ENCODE measurements at regions not wholly inside any gene's neighbourhood (a gene's known extent, or its start where the extent isn't known, plus 50 kb on each side); places are given as distances from the start of the nearest gene placed in this dataset.

DNA sequence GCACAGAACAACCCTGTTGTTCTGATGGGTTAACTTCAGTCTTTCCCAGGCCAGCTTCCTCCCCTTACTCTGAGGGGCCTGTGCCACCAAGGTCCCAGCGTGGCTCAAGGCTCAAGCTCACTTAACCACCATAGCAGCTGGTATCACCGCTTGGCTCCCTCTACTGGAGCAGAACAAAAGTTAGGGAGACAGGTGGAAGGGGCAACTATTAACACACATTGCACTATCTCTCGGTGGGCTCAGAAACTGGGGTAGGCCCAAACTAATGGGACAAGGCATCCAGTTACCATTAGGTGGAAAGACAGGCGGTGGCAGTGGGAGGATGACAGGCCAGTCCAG is 88.7 kb upstream of the ATL2 start (continued):
- TF ChIP-seq, protein P1, sequence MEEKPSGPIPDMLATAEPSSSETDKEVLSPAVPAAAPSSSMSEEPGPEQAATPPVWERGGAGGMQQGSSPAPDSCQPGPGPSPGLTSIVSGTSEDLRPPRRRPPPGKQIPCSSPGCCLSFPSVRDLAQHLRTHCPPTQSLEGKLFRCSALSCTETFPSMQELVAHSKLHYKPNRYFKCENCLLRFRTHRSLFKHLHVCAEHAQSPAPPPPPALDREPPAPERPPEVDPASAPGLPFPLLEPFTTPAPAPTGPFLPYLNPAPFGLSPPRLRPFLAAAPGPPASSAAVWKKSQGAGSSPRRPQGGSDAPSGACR (CRISPR knock-in tag; IDR thresholded peaks at IDR 0.05), result no peak
- no peak for TF ChIP-seq NBN (conservative IDR thresholded peaks at IDR 0.05)
- TF ChIP-seq REPIN1 (CRISPR knock-in tag; IDR thresholded peaks at IDR 0.05; ENCODE audit: borderline replicate concordance, low read depth), result no peak; the same call in 1 of the 2 replicates
- TF ChIP-seq, protein P2, sequence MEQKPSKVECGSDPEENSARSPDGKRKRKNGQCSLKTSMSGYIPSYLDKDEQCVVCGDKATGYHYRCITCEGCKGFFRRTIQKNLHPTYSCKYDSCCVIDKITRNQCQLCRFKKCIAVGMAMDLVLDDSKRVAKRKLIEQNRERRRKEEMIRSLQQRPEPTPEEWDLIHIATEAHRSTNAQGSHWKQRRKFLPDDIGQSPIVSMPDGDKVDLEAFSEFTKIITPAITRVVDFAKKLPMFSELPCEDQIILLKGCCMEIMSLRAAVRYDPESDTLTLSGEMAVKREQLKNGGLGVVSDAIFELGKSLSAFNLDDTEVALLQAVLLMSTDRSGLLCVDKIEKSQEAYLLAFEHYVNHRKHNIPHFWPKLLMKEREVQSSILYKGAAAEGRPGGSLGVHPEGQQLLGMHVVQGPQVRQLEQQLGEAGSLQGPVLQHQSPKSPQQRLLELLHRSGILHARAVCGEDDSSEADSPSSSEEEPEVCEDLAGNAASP (CRISPR knock-in tag; IDR thresholded peaks at IDR 0.05; ENCODE audit: borderline replicate concordance), result peak; percentile 58; the same call in 1 of the 2 replicates
- no peak for TF ChIP-seq FOXO4 (CRISPR knock-in tag; conservative IDR thresholded peaks at IDR 0.05)
- TF ChIP-seq ZNF496 (CRISPR knock-in tag; IDR thresholded peaks at IDR 0.05; ENCODE audit: insufficient replicate concordance), result no peak
- TF ChIP-seq MYNN (CRISPR knock-in tag; IDR thresholded peaks at IDR 0.05; ENCODE audit: low read depth), result no peak
- TF ChIP-seq, protein P3, sequence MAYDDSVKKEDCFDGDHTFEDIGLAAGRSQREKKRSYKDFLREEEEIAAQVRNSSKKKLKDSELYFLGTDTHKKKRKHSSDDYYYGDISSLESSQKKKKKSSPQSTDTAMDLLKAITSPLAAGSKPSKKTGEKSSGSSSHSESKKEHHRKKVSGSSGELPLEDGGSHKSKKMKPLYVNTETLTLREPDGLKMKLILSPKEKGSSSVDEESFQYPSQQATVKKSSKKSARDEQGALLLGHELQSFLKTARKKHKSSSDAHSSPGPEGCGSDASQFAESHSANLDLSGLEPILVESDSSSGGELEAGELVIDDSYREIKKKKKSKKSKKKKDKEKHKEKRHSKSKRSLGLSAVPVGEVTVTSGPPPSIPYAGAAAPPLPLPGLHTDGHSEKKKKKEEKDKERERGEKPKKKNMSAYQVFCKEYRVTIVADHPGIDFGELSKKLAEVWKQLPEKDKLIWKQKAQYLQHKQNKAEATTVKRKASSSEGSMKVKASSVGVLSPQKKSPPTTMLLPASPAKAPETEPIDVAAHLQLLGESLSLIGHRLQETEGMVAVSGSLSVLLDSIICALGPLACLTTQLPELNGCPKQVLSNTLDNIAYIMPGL (CRISPR knock-in tag; IDR thresholded peaks at IDR 0.05; ENCODE audit: borderline replicate concordance in 1 of 2, low read depth in 1 of 2), result peak; percentile 62 to 73; a peak in 1 of 4 replicates
- TF ChIP-seq CTCF (CRISPR knock-in tag; IDR thresholded peaks at IDR 0.05), result peak; percentile 92
- TF ChIP-seq ZNF543 (CRISPR knock-in tag; IDR thresholded peaks at IDR 0.05), result no peak
- TF ChIP-seq KMT2A (CRISPR knock-in tag; IDR thresholded peaks at IDR 0.05), result no peak
- TF ChIP-seq, protein P4, sequence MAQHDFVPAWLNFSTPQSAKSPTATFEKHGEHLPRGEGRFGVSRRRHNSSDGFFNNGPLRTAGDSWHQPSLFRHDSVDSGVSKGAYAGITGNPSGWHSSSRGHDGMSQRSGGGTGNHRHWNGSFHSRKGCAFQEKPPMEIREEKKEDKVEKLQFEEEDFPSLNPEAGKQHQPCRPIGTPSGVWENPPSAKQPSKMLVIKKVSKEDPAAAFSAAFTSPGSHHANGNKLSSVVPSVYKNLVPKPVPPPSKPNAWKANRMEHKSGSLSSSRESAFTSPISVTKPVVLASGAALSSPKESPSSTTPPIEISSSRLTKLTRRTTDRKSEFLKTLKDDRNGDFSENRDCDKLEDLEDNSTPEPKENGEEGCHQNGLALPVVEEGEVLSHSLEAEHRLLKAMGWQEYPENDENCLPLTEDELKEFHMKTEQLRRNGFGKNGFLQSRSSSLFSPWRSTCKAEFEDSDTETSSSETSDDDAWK (CRISPR knock-in tag; IDR thresholded peaks at IDR 0.05), result no peak
- TF ChIP-seq ATF6 (CRISPR knock-in tag; conservative IDR thresholded peaks at IDR 0.05), result no peak
- peak; percentile 37; the same call in 1 of the 2 replicates for TF ChIP-seq YEATS4 (CRISPR knock-in tag; IDR thresholded peaks at IDR 0.05; ENCODE audit: borderline replicate concordance)
